Osteocyte (in vitro differentiated cells): ENCODE measurements at regions not wholly inside any gene's neighbourhood (a gene's known extent, or its start where the extent isn't known, plus 50 kb on each side); places are given as distances from the start of the nearest gene placed in this dataset.

ENCODE experiments used
- DNase-seq: peaks from one replicate; pipeline ENCODE4 v3.0.0; 2021; ENCODE audit warnings: mixed read lengths; ENCODE audit not compliant: unreplicated experiment; ENCODE audit errors: extremely low spot score
- H3K27ac Mint-ChIP-seq: one replicate; pipeline ENCODE4 v1.8.0; 2021; ENCODE audit warnings: mild to moderate bottlenecking, mixed read lengths; ENCODE audit not compliant: unreplicated experiment
- H3K27me3 Mint-ChIP-seq: one replicate; pipeline ENCODE4 v1.8.0; 2021; ENCODE audit warnings: mixed read lengths; ENCODE audit not compliant: unreplicated experiment
- H3K36me3 Mint-ChIP-seq: one replicate; pipeline ENCODE4 v1.8.0; 2021; ENCODE audit warnings: mixed read lengths; ENCODE audit not compliant: unreplicated experiment
- H3K4me1 Mint-ChIP-seq: one replicate; pipeline ENCODE4 v1.8.0; 2021; ENCODE audit warnings: mixed read lengths; ENCODE audit not compliant: unreplicated experiment
- H3K4me3 Mint-ChIP-seq: one replicate; pipeline ENCODE4 v1.8.0; 2021; ENCODE audit warnings: mild to moderate bottlenecking, moderate library complexity, mixed read lengths; ENCODE audit not compliant: unreplicated experiment
- H3K9me3 Mint-ChIP-seq: one replicate; pipeline ENCODE4 v1.8.0; 2021; ENCODE audit warnings: mixed read lengths; ENCODE audit not compliant: unreplicated experiment
- TF ChIP-seq, protein P1 (sequence below): fragments of 200-600 bp; sonication (generic); IDR thresholded peaks from 2 replicates; pipeline ENCODE4 v1.5.0; 2021; ENCODE audit warnings: antibody characterized with exemption, mild to moderate bottlenecking, moderate library complexity

DNA sequence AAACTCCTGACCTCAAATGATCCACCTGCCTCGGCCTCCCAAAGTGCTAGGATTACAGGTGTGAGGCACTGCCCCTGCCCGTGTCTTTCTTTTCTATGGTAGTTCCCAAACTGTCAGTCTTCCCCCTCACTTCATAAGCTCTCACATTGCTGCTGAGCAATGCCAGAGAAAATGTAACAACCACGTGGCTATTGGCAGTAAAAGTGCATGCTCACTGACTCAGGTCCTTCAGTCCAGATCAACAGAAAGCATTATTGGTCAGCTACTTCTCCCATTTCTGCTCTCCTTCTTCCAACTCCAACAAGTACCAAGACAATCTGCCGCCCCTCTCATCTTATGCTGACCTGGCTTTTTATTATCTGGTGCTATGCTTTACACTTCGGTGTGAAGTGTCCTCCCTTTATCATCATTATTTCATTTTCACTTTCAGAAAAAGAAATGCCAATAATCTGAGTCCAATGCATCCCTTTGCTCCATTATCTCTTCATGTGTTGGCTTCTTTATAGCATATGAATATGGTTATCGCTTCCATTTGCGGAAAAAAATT lies 133.8 kb upstream of the UGT8 start:
- H3K36me3 Mint-ChIP-seq, result no peaks in the 10 kb centered on the region
- DNase-seq, result no peak
- H3K27me3 Mint-ChIP-seq, result peaks cover 60% of the 10 kb centered on the region
- no peak overlapping the region for H3K4me3 Mint-ChIP-seq
- TF ChIP-seq, protein P1, sequence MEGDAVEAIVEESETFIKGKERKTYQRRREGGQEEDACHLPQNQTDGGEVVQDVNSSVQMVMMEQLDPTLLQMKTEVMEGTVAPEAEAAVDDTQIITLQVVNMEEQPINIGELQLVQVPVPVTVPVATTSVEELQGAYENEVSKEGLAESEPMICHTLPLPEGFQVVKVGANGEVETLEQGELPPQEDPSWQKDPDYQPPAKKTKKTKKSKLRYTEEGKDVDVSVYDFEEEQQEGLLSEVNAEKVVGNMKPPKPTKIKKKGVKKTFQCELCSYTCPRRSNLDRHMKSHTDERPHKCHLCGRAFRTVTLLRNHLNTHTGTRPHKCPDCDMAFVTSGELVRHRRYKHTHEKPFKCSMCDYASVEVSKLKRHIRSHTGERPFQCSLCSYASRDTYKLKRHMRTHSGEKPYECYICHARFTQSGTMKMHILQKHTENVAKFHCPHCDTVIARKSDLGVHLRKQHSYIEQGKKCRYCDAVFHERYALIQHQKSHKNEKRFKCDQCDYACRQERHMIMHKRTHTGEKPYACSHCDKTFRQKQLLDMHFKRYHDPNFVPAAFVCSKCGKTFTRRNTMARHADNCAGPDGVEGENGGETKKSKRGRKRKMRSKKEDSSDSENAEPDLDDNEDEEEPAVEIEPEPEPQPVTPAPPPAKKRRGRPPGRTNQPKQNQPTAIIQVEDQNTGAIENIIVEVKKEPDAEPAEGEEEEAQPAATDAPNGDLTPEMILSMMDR, result no peak
- H3K27ac Mint-ChIP-seq, result no peak overlapping the region
- H3K9me3 Mint-ChIP-seq, result no peaks in the 10 kb centered on the region
- no peaks in the 10 kb centered on the region for H3K4me1 Mint-ChIP-seq

DNA sequence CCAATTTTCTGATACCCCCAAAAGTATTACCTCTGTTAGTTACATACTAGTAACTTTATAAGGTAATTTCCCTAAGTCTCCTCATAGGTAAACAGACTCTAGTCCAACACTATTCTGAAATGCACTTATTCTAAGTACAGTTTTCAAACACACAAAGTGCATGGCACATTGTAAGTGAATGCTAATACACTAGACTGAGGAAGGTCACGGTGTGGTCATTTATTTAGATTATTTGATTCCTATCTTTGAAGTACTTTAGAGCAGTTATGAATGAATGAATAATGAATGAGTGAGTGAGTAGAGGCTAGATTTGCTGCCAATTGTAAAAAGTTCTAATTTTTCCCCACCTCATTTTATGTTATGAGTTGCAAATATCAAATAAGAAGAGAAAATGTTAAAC lies 132.8 kb upstream of the UGT8 start:
- no peak for DNase-seq
- H3K27ac Mint-ChIP-seq, result no peak overlapping the region
- H3K4me3 Mint-ChIP-seq, result no peak overlapping the region
- peaks cover 59% of the 10 kb centered on the region for H3K27me3 Mint-ChIP-seq
- TF ChIP-seq, protein P1, result no peak
- no peaks in the 10 kb centered on the region for H3K36me3 Mint-ChIP-seq
- no peaks in the 10 kb centered on the region for H3K9me3 Mint-ChIP-seq
- H3K4me1 Mint-ChIP-seq, result no peaks in the 10 kb centered on the region

DNA sequence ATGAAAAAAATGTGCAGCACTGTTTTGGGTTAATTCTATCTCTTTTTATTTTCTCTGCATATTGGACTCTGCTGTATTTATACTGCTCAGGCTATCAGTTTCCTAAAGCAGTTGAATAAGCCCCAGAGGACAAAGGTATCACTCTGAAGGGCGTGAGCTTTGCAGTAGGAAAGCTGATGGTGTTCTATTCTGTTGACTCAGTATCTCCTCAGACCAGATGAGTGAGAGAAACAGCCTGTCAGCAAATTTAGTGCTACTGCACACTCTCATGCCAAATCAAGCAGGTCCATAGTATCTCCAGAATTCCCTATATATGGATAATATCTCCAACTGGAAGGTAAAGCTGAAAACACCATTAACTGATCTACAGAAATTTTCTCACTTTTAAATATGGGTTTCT lies 132.3 kb upstream of the UGT8 start:
- Mint-ChIP-seq H3K4me3 (no peak overlapping the region), H3K27me3 (peaks cover 63% of the 10 kb centered on the region)
- TF ChIP-seq, protein P1, result no peak

DNA sequence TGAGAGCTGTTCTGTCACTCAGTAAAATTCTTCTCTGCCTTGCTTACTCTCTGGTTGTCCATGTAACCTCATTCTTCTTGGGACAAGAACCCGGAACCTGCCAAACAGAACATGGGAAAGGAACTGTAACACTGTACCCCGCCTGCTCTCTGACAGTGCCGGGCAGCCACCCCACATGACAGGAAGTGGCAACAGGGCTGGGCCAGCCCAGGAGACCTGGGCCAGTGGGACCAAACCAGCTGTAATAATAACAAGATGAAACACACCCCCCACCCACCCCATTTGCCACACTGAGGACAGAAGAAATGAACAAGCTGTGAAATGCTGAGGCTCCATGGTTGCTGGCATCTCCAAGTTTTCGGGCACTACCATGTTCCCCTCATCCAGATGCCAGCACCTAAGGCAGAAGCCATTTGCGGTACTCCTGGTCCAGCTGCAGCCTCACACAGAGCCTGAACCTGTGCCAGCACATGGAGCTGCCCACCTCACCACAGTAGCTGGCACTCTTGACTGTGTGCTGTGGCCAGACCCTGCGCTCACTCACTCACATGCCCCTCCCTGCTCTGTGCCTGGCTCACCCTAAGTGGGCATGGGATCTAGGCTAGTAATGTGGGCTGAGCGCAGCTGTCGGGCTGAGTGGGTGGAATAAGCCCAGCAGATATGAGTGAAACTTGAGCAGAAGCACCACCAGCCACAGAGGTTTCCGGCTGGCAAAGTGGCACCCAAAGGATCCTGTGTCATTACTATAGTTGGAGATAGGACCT lies 126.2 kb upstream of the UGT8 start:
- no peak overlapping the region for H3K27ac Mint-ChIP-seq
- TF ChIP-seq, protein P1, result no peak
- H3K9me3 Mint-ChIP-seq, result no peaks in the 10 kb centered on the region

More for the DNA sequence above, 132.3 kb upstream of the UGT8 start:
- Mint-ChIP-seq H3K36me3 (no peaks in the 10 kb centered on the region), H3K27ac (no peak overlapping the region), H3K4me1 (no peaks in the 10 kb centered on the region), H3K9me3 (no peaks in the 10 kb centered on the region)
- no peak for DNase-seq

DNA sequence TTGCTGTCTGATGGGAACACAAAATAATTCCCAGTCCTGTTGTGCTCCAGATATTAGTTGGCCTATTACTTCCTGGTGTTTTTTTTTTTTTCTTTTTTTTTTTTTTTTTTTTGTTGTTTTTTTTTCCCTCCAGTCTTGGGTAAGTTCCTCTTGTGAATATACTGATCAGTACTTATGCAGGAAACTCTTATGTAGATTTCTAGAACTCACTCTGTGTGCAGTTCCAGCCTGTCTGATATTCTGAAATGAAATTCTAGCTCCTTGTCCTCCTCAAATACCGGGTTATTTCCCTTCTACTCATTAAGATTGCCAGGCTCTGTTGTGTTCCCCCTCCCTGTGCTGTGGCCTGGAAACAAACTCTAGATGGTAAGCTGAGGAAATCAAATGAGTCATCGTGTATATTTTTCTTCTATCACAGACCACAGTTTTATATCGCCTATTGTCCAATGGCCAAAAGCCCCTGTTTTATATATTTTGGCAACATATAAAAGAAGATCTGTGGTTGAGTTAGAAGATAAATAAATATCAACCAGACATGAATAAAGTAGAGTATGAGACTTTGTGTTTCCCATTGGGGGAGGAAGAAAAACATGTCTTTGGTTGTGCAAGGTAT lies 124.3 kb upstream of the UGT8 start:
- no peak for DNase-seq
- Mint-ChIP-seq H3K9me3 (no peaks in the 10 kb centered on the region), H3K36me3 (no peaks in the 10 kb centered on the region), H3K4me1 (no peaks in the 10 kb centered on the region), H3K27me3 (peaks cover 42% of the 10 kb centered on the region), H3K27ac (no peak overlapping the region), H3K4me3 (no peak overlapping the region)
- TF ChIP-seq, protein P1, result no peak

More for the DNA sequence above, 126.2 kb upstream of the UGT8 start:
- no peak for DNase-seq
- no peaks in the 10 kb centered on the region for H3K36me3 Mint-ChIP-seq
- H3K4me1 Mint-ChIP-seq, result no peaks in the 10 kb centered on the region
- peaks cover 42% of the 10 kb centered on the region for H3K27me3 Mint-ChIP-seq
- no peak overlapping the region for H3K4me3 Mint-ChIP-seq
